ENCODE measurements at regions not wholly inside any gene's neighbourhood (a gene's known extent, or its start where the extent isn't known, plus 50 kb on each side); places are given as distances from the start of the nearest gene placed in this dataset.

GRCh38 chr16:89042711-89043551, 50.7 kb upstream of the ACSF3 start:
- H3K4me3 Mint-ChIP-seq: no peak overlapping the region
- DNase-seq (no peak), ATAC-seq (replicated peaks in 1 of 4) (no peak)
- H3K27ac Mint-ChIP-seq: no peak overlapping the region
- POLR2A ChIA-PET: no interaction called here
- Histone ChIP-seq H3K27me3 (replicated peaks in 1 of 2; ENCODE audit: control insufficient read depth in 2 of 2, extremely low read depth in 1 of 2, insufficient read depth in 2 of 2, low read length in 1 of 2) (peaks cover 0 to 35% of the 10 kb centered on the region in 2 experiments), H3K36me3 (ENCODE audit: control insufficient read depth in 2 of 2, extremely low read depth in 1 of 2, insufficient read depth in 1 of 2, low read length in 1 of 2) (no peaks in the 10 kb centered on the region), H3K9me3 (no peaks in the 10 kb centered on the region), H3K4me1 (ENCODE audit: control insufficient read depth in 1 of 2, extremely low read depth in 1 of 2, insufficient read depth in 2 of 2, low read length in 2 of 2) (no peaks in the 10 kb centered on the region), H3K27ac (ENCODE audit: low read length) (no peak overlapping the region), H3K4me3 (ENCODE audit: control insufficient read depth in 1 of 2, extremely low read depth in 1 of 2, low read length in 1 of 2) (no peak overlapping the region)
- peaks cover 0 to 6% (median 0%) of the 10 kb centered on the region in 3 donors for H3K4me1 Mint-ChIP-seq
- H3K9me3 Mint-ChIP-seq: peaks cover 0 to 5% (median 0%) of the 10 kb centered on the region in 3 donors
- H3K36me3 Mint-ChIP-seq: no peaks in the 10 kb centered on the region
- WGBS (ENCODE audit: insufficient coverage): 90% methylated on average over 28 of the region's 32 CpGs
- peaks cover 0 to 3% of the 10 kb centered on the region in 2 donors for H3K27me3 Mint-ChIP-seq
- CTCF ChIA-PET: no interaction called here

GRCh38 chr16:89043636-89044417, 49.8 kb upstream of the ACSF3 start:
- H3K4me1 ChIP-seq (ENCODE audit: control insufficient read depth in 1 of 2, extremely low read depth in 1 of 2, insufficient read depth in 2 of 2, low read length in 2 of 2): no peaks in the 10 kb centered on the region
- no peak overlapping the region for H3K27ac ChIP-seq (ENCODE audit: low read length)
- CTCF ChIA-PET: no interaction called here
- Mint-ChIP-seq H3K36me3 (no peaks in the 10 kb centered on the region), H3K4me1 (peaks cover 0 to 6% (median 0%) of the 10 kb centered on the region in 3 donors), H3K4me3 (no peak overlapping the region), H3K9me3 (peaks cover 0 to 5% (median 0%) of the 10 kb centered on the region in 3 donors), H3K27ac (no peak overlapping the region), H3K27me3 (peaks cover 0 to 3% of the 10 kb centered on the region in 2 donors)
- ATAC-seq (replicated peaks in 1 of 4): no peak
- no peaks in the 10 kb centered on the region for H3K36me3 ChIP-seq (ENCODE audit: control insufficient read depth in 2 of 2, extremely low read depth in 1 of 2, insufficient read depth in 1 of 2, low read length in 1 of 2)
- POLR2A ChIA-PET: no interaction called here
- H3K9me3 ChIP-seq: no peaks in the 10 kb centered on the region
- WGBS (ENCODE audit: insufficient coverage): 87% methylated on average over 12 of the region's 17 CpGs
- no peak overlapping the region for H3K4me3 ChIP-seq (ENCODE audit: control insufficient read depth in 1 of 2, extremely low read depth in 1 of 2, low read length in 1 of 2)
- H3K27me3 ChIP-seq (replicated peaks in 1 of 2; ENCODE audit: control insufficient read depth in 2 of 2, extremely low read depth in 1 of 2, insufficient read depth in 2 of 2, low read length in 1 of 2): peaks cover 0 to 26% of the 10 kb centered on the region in 2 experiments
- DNase-seq: no peak

Measured in T-cell (primary cell).